ENCODE measurements at regions not wholly inside any gene's neighbourhood (a gene's known extent, or its start where the extent isn't known, plus 50 kb on each side); places are given as distances from the start of the nearest gene placed in this dataset.
A peak's percentile ranks its signal among the peaks of the same experiment; 100 is the strongest.

DNA sequence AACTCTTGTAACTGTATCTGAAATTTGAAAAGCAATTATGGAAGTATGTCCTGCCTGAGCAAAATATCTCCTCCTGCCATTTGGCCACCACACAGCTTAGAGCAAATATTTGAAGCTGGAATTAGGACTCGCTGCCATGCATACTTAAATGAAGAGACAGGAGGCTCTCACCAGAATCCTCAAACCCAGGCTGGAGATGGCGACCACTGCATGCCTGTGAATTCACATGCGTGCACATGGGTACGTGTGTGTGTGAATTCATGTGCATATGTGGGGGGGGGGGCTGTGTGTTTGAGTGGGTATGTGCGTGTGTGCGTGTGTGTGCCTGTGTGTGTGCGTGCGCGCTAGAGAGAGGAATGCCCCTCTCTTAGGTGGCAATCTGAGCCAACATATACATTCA lies 84.1 kb upstream of the IRX1 start:
- no peak for DNase-seq (ENCODE audit: low read depth in 1 of 2, low spot score in 1 of 2)
- no peak for FAIRE-seq
- Histone ChIP-seq H3K4me1 (no peaks in the 10 kb centered on the region), H3K9me3 (no peaks in the 10 kb centered on the region), H3K4me3 (no peak overlapping the region), H3K4me2 (no peak overlapping the region), H3K27ac (no peak overlapping the region)
- ChIA-PET CTCF (no interaction called here), POLR2A (no interaction called here)
- no peak for ATAC-seq
- 41% methylated on average over 8 of the region's 9 CpGs for WGBS (ENCODE audit: missing lambda C conversion rate)
- no peak for TF ChIP-seq HOXB13 (CRISPR knock-in tag; IDR thresholded peaks at IDR 0.05; ENCODE audit: low read depth)
- no peak for TF ChIP-seq ZC3H11A (IDR thresholded peaks at IDR 0.05)
- TF ChIP-seq, protein P1, sequence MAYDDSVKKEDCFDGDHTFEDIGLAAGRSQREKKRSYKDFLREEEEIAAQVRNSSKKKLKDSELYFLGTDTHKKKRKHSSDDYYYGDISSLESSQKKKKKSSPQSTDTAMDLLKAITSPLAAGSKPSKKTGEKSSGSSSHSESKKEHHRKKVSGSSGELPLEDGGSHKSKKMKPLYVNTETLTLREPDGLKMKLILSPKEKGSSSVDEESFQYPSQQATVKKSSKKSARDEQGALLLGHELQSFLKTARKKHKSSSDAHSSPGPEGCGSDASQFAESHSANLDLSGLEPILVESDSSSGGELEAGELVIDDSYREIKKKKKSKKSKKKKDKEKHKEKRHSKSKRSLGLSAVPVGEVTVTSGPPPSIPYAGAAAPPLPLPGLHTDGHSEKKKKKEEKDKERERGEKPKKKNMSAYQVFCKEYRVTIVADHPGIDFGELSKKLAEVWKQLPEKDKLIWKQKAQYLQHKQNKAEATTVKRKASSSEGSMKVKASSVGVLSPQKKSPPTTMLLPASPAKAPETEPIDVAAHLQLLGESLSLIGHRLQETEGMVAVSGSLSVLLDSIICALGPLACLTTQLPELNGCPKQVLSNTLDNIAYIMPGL (CRISPR knock-in tag; IDR thresholded peaks at IDR 0.05; ENCODE audit: borderline replicate concordance), result no peak
- TF ChIP-seq HEYL (CRISPR knock-in tag; IDR thresholded peaks at IDR 0.05), result no peak
- TF ChIP-seq SMC3 (IDR thresholded peaks at IDR 0.05), result no peak
- no peak for TF ChIP-seq MYC (IDR thresholded peaks at IDR 0.05; ENCODE audit: borderline replicate concordance, low read length)
- TF ChIP-seq, protein P2, sequence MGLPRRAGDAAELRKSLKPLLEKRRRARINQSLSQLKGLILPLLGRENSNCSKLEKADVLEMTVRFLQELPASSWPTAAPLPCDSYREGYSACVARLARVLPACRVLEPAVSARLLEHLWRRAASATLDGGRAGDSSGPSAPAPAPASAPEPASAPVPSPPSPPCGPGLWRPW (IDR thresholded peaks at IDR 0.05), result no peak
- TF ChIP-seq HDAC2 (IDR thresholded peaks at IDR 0.05), result no peak
- no peak for TF ChIP-seq KDM1A (IDR thresholded peaks at IDR 0.05; ENCODE audit: low read depth)
- TF ChIP-seq, protein P3, sequence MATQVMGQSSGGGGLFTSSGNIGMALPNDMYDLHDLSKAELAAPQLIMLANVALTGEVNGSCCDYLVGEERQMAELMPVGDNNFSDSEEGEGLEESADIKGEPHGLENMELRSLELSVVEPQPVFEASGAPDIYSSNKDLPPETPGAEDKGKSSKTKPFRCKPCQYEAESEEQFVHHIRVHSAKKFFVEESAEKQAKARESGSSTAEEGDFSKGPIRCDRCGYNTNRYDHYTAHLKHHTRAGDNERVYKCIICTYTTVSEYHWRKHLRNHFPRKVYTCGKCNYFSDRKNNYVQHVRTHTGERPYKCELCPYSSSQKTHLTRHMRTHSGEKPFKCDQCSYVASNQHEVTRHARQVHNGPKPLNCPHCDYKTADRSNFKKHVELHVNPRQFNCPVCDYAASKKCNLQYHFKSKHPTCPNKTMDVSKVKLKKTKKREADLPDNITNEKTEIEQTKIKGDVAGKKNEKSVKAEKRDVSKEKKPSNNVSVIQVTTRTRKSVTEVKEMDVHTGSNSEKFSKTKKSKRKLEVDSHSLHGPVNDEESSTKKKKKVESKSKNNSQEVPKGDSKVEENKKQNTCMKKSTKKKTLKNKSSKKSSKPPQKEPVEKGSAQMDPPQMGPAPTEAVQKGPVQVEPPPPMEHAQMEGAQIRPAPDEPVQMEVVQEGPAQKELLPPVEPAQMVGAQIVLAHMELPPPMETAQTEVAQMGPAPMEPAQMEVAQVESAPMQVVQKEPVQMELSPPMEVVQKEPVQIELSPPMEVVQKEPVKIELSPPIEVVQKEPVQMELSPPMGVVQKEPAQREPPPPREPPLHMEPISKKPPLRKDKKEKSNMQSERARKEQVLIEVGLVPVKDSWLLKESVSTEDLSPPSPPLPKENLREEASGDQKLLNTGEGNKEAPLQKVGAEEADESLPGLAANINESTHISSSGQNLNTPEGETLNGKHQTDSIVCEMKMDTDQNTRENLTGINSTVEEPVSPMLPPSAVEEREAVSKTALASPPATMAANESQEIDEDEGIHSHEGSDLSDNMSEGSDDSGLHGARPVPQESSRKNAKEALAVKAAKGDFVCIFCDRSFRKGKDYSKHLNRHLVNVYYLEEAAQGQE (IDR thresholded peaks at IDR 0.05), result no peak
- no peak for TF ChIP-seq CHD4 (IDR thresholded peaks at IDR 0.05; ENCODE audit: borderline replicate concordance)

DNA sequence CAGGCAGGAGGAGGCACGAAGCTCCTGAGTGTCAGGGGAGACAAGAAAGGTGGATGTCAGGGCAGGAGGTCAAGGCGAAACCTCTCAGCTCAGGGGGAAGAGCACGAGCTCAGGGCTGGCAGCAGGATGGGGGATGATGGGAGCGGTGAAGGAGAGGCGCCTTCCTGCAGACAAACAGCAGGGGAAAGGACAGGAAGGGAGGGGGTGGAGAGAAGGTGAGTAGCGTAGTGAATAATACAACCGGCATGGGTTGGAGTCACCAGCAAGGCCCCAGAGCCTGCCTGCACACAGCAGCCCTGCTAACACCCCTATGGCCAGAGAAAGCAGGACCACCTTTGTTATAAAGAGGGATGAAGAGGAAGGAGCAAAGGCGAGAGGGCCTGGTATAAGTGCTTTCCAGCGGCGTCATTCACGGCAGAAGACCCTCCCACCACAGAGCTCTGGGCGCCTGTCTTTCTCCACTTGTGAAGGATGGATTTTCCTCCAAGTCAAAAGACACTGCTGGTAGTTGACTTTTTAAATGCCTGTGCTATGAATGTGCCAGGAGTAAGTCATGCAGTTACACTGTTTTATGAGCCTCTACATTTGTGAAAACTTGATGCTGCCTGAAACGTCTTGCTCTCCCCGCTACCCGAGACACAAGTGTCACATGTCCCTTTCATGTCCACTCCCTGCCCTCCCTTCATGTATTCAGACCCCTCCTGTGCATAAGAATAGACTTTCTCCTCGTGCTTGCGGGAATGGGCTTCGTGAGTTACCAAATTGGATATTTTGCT lies 84.8 kb upstream of the IRX1 start:
- ATAC-seq, result no peak
- H3K27ac ChIP-seq, result no peak overlapping the region
- no peak for TF ChIP-seq FOSB (CRISPR knock-in tag; IDR thresholded peaks at IDR 0.05)
- TF ChIP-seq RNF2 (IDR thresholded peaks at IDR 0.05; ENCODE audit: borderline replicate concordance, low read depth), result no peak
- no peaks in the 10 kb centered on the region for H3K9me3 ChIP-seq
- H3K4me3 ChIP-seq, result no peak overlapping the region
- CTCF ChIA-PET, result no interaction called here
- POLR2A ChIA-PET, result no interaction called here
- H3K4me1 ChIP-seq, result no peaks in the 10 kb centered on the region
- DNase-seq (ENCODE audit: low read depth in 1 of 2, low spot score in 1 of 2), result no peak
- no peak overlapping the region for H3K4me2 ChIP-seq
- no peak for FAIRE-seq
- 39% methylated on average over 18 of the region's 18 CpGs for WGBS (ENCODE audit: missing lambda C conversion rate)

DNA sequence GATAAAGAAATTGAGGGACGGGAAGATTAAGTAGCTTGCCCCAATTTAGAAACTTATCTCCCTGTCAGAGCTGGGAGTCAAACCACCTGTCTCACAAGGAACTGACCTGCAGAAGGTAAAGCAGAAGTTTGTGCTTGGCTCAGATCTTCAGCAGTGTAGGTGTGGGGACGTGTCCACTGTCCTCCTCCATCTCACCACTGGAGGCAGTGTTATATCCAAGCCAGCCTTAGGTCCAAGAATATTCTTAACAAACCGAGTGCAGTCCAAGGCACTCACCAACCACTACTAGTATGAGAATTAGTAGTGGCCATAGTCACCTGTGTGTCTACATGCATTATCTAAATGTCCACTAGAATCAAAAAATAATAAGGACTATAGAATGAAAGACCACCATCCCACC lies 86.3 kb upstream of the IRX1 start:
- ATAC-seq (peak in 1 of 2 experiments; percentile 52; a peak in 1 of 6 replicates), FAIRE-seq (no peak), DNase-seq (ENCODE audit: low read depth in 1 of 2, low spot score in 1 of 2) (no peak)
- no peak overlapping the region for H3K4me2 ChIP-seq
- H3K4me3 ChIP-seq, result no peak overlapping the region
- POLR2A ChIA-PET, result no interaction called here
- 0% methylated on average over 3 of the region's 3 CpGs for WGBS (ENCODE audit: missing lambda C conversion rate)
- no peaks in the 10 kb centered on the region for H3K4me1 ChIP-seq
- CTCF ChIA-PET, result interaction anchor here (0.6 kb wide), 1 partner anchor 1848 kb away, joined by 3 read pairs; no protein-coding TSS in a partner anchor
- H3K27ac ChIP-seq, result no peak overlapping the region
- H3K9me3 ChIP-seq, result no peaks in the 10 kb centered on the region
- no peak for TF ChIP-seq MAZ (IDR thresholded peaks at IDR 0.05; ENCODE audit: borderline replicate concordance, low read depth, low read length)
- no peak for TF ChIP-seq MYC (IDR thresholded peaks at IDR 0.05; ENCODE audit: borderline replicate concordance, low read length)
- no peak for TF ChIP-seq KDM5A (IDR thresholded peaks at IDR 0.05)
- TF ChIP-seq FOSB (CRISPR knock-in tag; IDR thresholded peaks at IDR 0.05), result no peak
- no peak for TF ChIP-seq FOXS1 (CRISPR knock-in tag; IDR thresholded peaks at IDR 0.05)
- TF ChIP-seq, protein P4, sequence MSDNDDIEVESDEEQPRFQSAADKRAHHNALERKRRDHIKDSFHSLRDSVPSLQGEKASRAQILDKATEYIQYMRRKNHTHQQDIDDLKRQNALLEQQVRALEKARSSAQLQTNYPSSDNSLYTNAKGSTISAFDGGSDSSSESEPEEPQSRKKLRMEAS (IDR thresholded peaks at IDR 0.05), result no peak
- TF ChIP-seq, protein P5, sequence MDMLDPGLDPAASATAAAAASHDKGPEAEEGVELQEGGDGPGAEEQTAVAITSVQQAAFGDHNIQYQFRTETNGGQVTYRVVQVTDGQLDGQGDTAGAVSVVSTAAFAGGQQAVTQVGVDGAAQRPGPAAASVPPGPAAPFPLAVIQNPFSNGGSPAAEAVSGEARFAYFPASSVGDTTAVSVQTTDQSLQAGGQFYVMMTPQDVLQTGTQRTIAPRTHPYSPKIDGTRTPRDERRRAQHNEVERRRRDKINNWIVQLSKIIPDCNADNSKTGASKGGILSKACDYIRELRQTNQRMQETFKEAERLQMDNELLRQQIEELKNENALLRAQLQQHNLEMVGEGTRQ (IDR thresholded peaks at IDR 0.05), result no peak
- no peak for TF ChIP-seq SREBF2 (IDR thresholded peaks at IDR 0.05)
- TF ChIP-seq MAFK (IDR thresholded peaks at IDR 0.05; ENCODE audit: partially characterized antibody), result no peak
- TF ChIP-seq, protein P6, sequence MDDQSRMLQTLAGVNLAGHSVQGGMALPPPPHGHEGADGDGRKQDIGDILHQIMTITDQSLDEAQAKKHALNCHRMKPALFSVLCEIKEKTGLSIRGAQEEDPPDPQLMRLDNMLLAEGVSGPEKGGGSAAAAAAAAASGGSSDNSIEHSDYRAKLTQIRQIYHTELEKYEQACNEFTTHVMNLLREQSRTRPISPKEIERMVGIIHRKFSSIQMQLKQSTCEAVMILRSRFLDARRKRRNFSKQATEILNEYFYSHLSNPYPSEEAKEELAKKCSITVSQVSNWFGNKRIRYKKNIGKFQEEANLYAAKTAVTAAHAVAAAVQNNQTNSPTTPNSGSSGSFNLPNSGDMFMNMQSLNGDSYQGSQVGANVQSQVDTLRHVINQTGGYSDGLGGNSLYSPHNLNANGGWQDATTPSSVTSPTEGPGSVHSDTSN (IDR thresholded peaks at IDR 0.05), result no peak
- no peak for TF ChIP-seq RCOR1 (IDR thresholded peaks at IDR 0.05; ENCODE audit: low read depth, low read length)
- no peak for TF ChIP-seq EP300 (IDR thresholded peaks at IDR 0.05)
- no peak for TF ChIP-seq TFCP2L1 (CRISPR knock-in tag; IDR thresholded peaks at IDR 0.05)

All from A549 (cell line).